HK-2 (cell line): ENCODE measurements at regions not wholly inside any gene's neighbourhood (a gene's known extent, or its start where the extent isn't known, plus 50 kb on each side); places are given as distances from the start of the nearest gene placed in this dataset.

Experiments used
- DNase-seq: peaks from one replicate; pipeline ENCODE4 v3.0.0-alpha.2; 2018; ENCODE audit not compliant: unreplicated experiment

GRCh38 chr16:6076631-6077030, 979.0 kb upstream of the EEF2KMT start:
- DNase-seq, result no peak

DNA sequence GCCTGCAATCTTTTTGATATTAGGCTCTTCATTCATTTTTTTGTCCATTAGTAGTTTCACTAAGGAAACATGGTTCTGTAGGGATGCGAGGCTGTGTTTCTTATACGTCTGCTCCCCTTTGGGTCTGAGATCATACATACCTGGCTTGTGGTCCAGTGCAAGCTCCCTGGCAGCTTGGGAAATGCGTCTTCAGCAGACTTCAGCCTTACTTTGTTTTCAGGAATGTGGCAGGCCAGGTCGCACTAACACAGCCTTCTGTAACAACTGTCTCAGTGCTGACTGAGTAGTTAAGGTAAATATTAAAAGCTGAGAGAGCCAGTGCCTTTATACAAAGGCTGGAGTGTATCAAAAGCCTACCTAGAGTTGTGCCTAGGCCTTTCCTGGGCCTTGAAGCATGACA, 970.5 kb upstream of the EEF2KMT start:
- no peak for DNase-seq

- no peak for DNase-seq
Observed at GRCh38 chr16:6066652-6067051, 969.1 kb upstream of the EEF2KMT start.

- no peak for DNase-seq
Observed at GRCh38 chr16:6063526-6063925, 965.9 kb upstream of the EEF2KMT start.

DNA sequence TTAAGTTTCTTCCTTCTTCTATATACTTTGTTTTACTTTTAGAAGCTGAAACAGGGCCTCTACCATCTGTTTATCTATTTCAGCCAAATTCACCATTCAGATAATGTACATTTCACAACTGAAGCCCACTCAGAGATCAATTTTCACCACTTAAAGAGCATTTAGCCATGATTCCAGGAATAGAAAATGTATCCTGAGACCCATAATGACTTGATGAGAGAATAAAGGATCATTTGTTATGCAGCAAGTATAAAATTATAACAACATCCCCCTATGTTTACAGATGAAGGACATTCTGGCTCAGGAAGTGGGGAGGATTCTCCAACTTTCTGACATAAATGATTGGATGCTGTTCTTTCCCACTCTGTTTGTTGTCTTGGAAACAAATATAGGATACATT, 962.1 kb upstream of the EEF2KMT start:
- DNase-seq, result no peak

GRCh38 chr16:6057821-6058220, 960.2 kb upstream of the EEF2KMT start:
- no peak for DNase-seq

DNA sequence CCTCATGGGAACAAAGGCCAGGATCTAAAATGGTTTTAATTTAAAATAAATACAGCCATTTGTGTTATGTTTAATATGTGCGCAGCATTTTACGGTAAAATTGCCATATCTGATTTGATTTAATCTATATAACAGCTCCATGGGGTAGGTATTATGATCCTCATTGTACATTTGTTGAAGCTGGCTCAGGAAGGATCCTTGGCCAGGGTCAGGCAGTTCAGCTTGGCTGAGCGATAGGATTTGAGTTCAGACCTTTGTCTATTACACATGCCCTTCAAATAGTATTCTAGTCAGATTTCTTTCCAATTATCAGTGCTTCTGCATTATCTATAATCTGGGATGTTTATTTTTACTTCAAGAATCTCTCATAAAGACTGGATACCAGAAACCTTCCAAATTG, 950.4 kb upstream of the EEF2KMT start:
- no peak for DNase-seq

DNA sequence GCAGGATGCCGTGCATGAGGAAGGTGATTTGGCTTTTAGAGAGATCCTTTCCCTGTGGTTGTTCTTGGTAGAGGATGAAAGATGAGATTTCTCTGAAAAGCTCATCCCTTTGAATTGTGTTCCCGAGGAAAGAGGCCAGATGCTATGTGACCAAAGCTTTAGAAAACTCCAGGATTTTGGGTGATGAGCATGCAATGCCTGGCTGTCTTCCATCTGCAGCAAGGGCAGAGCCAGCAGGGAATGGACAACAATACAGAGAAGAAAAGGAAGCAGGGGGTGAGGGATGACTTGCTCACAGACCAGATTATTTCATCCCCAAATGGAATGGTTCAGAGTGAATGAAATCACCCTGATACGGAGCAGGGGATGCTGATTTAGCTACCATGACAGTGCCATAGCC, 949.7 kb upstream of the EEF2KMT start:
- no peak for DNase-seq

DNA sequence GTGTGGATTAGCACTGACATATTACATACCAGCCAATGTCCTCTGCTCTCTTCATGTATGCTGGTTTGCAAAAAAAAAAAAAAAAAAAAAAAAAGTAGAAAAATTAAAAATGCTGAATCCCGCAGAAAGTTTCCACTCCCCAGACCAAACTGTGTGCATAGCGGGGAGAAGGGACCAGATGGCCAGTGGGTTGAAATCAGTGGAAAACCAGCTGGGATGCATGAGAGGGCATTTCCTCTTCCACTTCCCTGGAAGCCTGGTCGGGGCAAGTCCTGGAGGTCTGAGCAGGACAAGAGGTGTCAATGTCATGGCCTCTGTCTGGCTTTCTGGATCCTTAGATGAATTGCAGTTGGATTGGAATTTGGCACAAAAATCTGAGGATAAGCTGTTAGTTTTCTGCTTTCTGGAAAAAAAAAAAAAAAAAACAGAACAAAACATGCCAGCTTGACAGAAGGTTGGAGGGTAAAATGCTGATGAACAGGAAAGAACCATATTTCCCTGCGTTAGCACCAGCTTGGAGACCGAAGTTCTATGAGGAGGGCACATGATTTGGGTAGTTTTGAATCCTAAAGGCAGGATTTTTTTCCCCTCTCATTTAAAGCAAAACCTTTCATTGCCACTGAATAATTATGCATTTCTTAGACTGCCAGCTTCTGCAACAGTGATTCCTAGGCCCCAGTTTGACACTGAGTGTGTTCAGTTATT, 941.5 kb upstream of the EEF2KMT start:
- DNase-seq, result no peak

- DNase-seq, result no peak
Observed at GRCh38 chr16:6035161-6035560, 937.6 kb upstream of the EEF2KMT start.

GRCh38 chr16:6034511-6034910, 936.9 kb upstream of the EEF2KMT start:
- no peak for DNase-seq

DNA sequence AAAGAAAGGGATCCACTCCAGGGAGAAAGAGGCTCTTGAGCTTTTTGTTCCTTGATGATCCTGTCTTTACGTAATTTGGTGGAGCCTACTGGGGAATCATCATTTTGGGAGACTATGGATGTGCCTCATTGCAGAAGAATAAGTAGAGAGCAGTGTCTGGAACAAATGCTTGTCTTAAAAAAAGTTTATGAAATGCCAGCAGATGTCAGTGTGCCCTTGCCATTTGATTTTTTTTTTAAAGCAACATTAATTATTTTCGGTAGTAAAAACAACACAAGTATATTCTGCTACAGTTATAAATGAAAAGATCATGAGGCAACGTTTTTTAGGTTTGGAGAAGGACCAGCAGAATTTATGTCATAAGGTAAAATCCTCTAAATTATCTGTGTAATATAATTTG, 934.8 kb upstream of the EEF2KMT start:
- DNase-seq, result no peak

- no peak for DNase-seq
Observed at GRCh38 chr16:6031567-6031966, 934.0 kb upstream of the EEF2KMT start.

DNA sequence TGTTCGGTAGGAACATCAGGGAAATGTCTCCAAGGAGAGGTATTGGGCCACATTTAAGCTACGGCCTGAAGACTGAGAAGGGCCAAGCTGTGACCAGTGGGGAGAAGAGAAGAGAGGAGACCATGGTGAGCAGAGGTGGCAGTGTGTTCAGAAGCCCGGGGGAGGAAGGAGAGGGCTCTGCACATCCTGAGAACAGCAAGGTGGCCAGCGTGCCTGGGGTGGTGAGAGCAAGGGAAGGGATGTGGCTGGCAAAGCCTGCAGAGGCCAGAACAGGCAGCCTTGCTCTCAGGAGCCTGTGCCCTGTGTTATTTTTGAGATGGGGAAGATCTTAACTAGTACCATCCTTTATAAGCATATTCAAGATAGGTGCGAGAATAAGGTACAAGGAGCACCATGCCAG, 933.5 kb upstream of the EEF2KMT start:
- no peak for DNase-seq

DNA sequence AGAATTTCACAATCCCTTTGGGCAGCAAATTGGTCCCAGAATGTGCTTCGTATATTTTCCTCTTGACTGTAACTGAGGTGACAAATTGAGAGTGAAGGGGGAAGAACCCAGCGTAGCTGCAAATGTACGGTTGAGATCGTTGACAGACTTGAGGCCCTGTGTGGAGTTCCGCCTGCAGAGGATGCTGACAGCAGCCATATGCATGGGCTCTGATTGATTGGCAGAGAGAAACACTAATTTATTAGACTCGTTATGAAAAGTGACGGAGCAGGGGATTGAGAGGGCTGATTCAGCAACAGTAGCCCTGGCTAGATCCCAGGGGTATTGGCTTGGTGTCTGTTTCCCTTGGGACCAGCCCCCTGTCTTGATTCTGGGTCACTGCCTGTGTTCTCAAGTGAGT, 930.1 kb upstream of the EEF2KMT start:
- DNase-seq, result no peak

DNA sequence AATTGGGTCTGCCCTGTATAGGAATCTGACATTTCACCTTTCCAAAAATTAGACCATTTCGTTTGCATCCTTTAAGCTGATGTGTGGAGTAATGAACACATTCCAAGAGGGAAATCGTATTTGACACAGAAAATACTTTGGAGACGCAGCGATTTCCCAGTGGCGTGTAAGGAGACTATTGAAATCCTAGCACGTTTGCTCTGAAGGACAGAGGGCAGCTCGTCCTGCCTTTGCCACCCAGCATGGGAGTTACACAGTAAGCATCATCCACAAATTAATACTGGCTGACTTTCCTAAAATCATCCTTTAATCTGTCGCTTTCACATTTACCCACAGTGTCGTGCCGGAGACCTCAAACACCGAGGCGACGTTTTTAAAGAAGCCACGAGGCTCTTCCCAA, 925.9 kb upstream of the EEF2KMT start:
- DNase-seq, result no peak

GRCh38 chr16:6021276-6021943, 923.8 kb upstream of the EEF2KMT start:
- DNase-seq, result no peak

- DNase-seq, result no peak
Observed at GRCh38 chr16:6020162-6020985, 922.8 kb upstream of the EEF2KMT start.

DNA sequence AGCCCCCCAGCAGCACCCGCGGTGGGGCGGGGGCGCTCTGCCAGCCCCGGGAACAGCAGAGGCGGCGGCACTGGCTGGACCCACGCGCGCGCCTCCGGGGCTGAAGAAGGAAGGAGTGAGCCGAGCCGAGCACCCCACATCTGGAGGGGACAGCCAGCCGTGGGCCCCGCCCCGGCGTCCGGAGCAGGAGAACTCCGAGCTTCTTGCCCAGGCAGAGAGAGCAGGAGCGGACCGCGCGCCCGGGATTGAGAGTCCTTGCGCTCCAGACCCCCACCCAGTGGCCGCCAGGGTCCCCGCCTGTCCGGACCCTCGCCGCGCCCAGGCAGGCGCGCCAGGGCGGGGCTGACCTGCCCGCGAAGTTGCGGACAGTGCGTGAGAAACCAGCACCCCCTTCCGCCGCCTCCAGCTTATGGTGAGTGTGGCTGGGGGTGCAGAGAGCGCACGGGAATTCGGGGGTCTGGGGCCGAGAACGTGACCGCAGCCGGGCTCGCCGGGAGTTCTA, 921.9 kb upstream of the EEF2KMT start:
- no peak for DNase-seq

- no peak for DNase-seq
Observed at GRCh38 chr16:6018848-6019489, 921.4 kb upstream of the EEF2KMT start.

- DNase-seq, result peak; percentile 4
Observed at GRCh38 chr16:6016530-6017184, 919.1 kb upstream of the EEF2KMT start.

DNA sequence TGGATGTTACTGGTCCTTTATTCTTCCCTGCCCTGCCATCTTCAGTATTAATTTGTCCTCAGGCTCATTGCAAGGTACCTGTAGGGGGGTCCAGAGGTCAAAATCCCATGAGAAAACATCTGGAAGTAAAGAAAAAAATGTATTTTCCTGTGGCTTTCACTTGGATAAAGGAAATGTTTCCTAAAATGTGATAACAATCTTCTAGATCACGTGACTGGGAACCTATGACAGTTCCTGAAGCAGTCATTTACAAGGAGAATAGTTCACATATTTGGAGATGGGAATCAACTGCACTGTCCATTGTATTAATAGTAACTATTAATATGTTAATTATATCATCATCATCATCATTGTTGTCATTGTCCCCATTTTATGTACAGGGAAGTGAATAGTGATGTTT, 915.1 kb upstream of the EEF2KMT start:
- DNase-seq, result no peak
